HFFc6 (cell line): ENCODE measurements at regions not wholly inside any gene's neighbourhood (a gene's known extent, or its start where the extent isn't known, plus 50 kb on each side); places are given as distances from the start of the nearest gene placed in this dataset.

Source experiments
- DNase-seq: peaks from one replicate; pipeline ENCODE4 v3.0.0-alpha.2; 2018
- H3K27ac Mint-ChIP-seq: 2 replicates; pipeline ENCODE4 v1.8.0; 2020; ENCODE audit warnings: mild to moderate bottlenecking, mixed read lengths
- H3K27me3 Mint-ChIP-seq: 2 replicates; pipeline ENCODE4 v1.8.0; 2021; ENCODE audit warnings: mild to moderate bottlenecking, moderate library complexity, mixed read lengths; ENCODE audit not compliant: insufficient read depth
- H3K36me3 Mint-ChIP-seq: 2 replicates; pipeline ENCODE4 v1.8.0; 2021; ENCODE audit warnings: low read depth, mixed read lengths
- H3K4me1 Mint-ChIP-seq: 2 replicates; pipeline ENCODE4 v1.8.0; 2020; ENCODE audit warnings: low read depth, mixed read lengths
- H3K4me3 Mint-ChIP-seq: 2 replicates; pipeline ENCODE4 v1.8.0; 2020; ENCODE audit warnings: mild to moderate bottlenecking, moderate library complexity, mixed read lengths
- H3K9me3 Mint-ChIP-seq: 2 replicates; pipeline ENCODE4 v1.8.0; 2020; ENCODE audit warnings: mild to moderate bottlenecking, mixed read lengths
- CTCF ChIP-seq: fragments of 200-600 bp; sonication (generic); IDR thresholded peaks from 2 replicates; pipeline ENCODE4 v1.5.0; 2021; ENCODE audit warnings: antibody characterized with exemption, mild to moderate bottlenecking

- no peaks in the 10 kb centered on the region for H3K36me3 Mint-ChIP-seq
These were observed 50.0 kb upstream of the PASD1 start for GRCh38 chrX:151513472-151513871.

More at GRCh38 chrX:151513472-151513871, 50.0 kb upstream of the PASD1 start:
- no peak for DNase-seq
- no peak overlapping the region for H3K27ac Mint-ChIP-seq
- no peak overlapping the region for H3K4me3 Mint-ChIP-seq
- TF ChIP-seq CTCF: no peak
- H3K27me3 Mint-ChIP-seq: peaks cover 3% of the 10 kb centered on the region; the same call in 1 of the 2 replicates
- no peaks in the 10 kb centered on the region for H3K4me1 Mint-ChIP-seq
- peaks cover 17% of the 10 kb centered on the region; the same call in 1 of the 2 replicates for H3K9me3 Mint-ChIP-seq
